DOHH2 (cell line): ENCODE measurements at regions not wholly inside any gene's neighbourhood (a gene's known extent, or its start where the extent isn't known, plus 50 kb on each side); places are given as distances from the start of the nearest gene placed in this dataset.

Source experiments
- H3F3A ChIP-seq: fragments of 200-600 bp; sonication (generic), shearing (Covaris generic); 2 replicates; pipeline ENCODE4 v1.6.0; 2016; ENCODE audit warnings: antibody characterized with exemption, mild to moderate bottlenecking; ENCODE audit not compliant: control insufficient read depth, insufficient read depth
- H3K27ac ChIP-seq: fragments of 200-600 bp; sonication (generic); 2 replicates; pipeline ENCODE4 v1.5.1; 2014; ENCODE audit warnings: low read depth, mild to moderate bottlenecking, low read length, moderate library complexity
- H3K27me3 ChIP-seq: fragments of 200-600 bp; sonication (generic); 2 replicates; pipeline ENCODE4 v1.6.1; 2014; ENCODE audit warnings: mild to moderate bottlenecking, low read length, mixed read lengths; ENCODE audit not compliant: control insufficient read depth
- H3K36me3 ChIP-seq: fragments of 200-600 bp; sonication (generic); 2 replicates; pipeline ENCODE4 v1.6.1; 2014; ENCODE audit warnings: mild to moderate bottlenecking, low read length, moderate library complexity, mixed read lengths; ENCODE audit not compliant: control insufficient read depth
- H3K4me1 ChIP-seq: fragments of 200-600 bp; sonication (generic); 2 replicates; pipeline ENCODE4 v1.6.1; 2014; ENCODE audit warnings: mild to moderate bottlenecking, low read length, mixed read lengths; ENCODE audit not compliant: control insufficient read depth
- H3K4me2 ChIP-seq: fragments of 200-600 bp; sonication (generic); 2 replicates; pipeline ENCODE4 v1.6.0; 2014; ENCODE audit warnings: mild to moderate bottlenecking, low read length, moderate library complexity
- H3K4me3 ChIP-seq: fragments of 200-600 bp; sonication (generic); 2 replicates; pipeline ENCODE4 v1.5.1; 2014; ENCODE audit warnings: mild to moderate bottlenecking, low read length, mixed read lengths
- H3K79me2 ChIP-seq: fragments of 200-600 bp; sonication (generic); 2 replicates; pipeline ENCODE4 v1.6.1; 2014; ENCODE audit warnings: mild to moderate bottlenecking, low read length, mixed read lengths; ENCODE audit not compliant: control insufficient read depth
- H3K9me2 ChIP-seq: fragments of 200-600 bp; sonication (generic); replicated peaks from 2 replicates; pipeline ENCODE4 v1.6.1; 2014; ENCODE audit warnings: mild to moderate bottlenecking, low read length, mixed read lengths; ENCODE audit not compliant: control insufficient read depth
- H3K9me3 ChIP-seq: fragments of 200-600 bp; sonication (generic); 2 replicates; pipeline ENCODE4 v1.6.1; 2014; ENCODE audit warnings: antibody characterized with exemption, low read length, mixed read lengths; ENCODE audit not compliant: control insufficient read depth, insufficient read depth
- H4K20me1 ChIP-seq: fragments of 200-600 bp; sonication (generic); 2 replicates; pipeline ENCODE4 v1.6.0; 2014; ENCODE audit warnings: low read depth, mild to moderate bottlenecking, antibody characterized with exemption, low read length, moderate library complexity; ENCODE audit not compliant: control insufficient read depth, insufficient read depth
- CTCF ChIP-seq: fragments of 200-600 bp; sonication (generic); IDR thresholded peaks from one replicate; pipeline ENCODE4 v1.5.1; 2014; ENCODE audit warnings: antibody characterized with exemption, mild to moderate bottlenecking, low read depth, low read length; ENCODE audit not compliant: poor library complexity, severe bottlenecking
- EZH2phosphoT487 ChIP-seq: fragments of 200-600 bp; sonication (generic); IDR thresholded peaks from 2 replicates; pipeline ENCODE4 v1.6.1; 2017; ENCODE audit warnings: borderline replicate concordance, mild to moderate bottlenecking, antibody characterized with exemption, low read length, moderate library complexity, mixed read lengths

GRCh38 chr4:3826247-3827172, 60.3 kb downstream of the ADRA2C start:
- H4K20me1 ChIP-seq, result no peaks in the 10 kb centered on the region
- no peaks in the 10 kb centered on the region for H3K4me1 ChIP-seq
- H3K9me2 ChIP-seq, result no peaks in the 10 kb centered on the region
- no peak overlapping the region for H3K4me3 ChIP-seq
- H3K9me3 ChIP-seq, result no peaks in the 10 kb centered on the region
- no peaks in the 10 kb centered on the region for H3K79me2 ChIP-seq
- H3K4me2 ChIP-seq, result no peak overlapping the region
- H3K27ac ChIP-seq, result no peak overlapping the region
- no peaks in the 10 kb centered on the region for H3K36me3 ChIP-seq
- TF ChIP-seq CTCF (no peak), EZH2phosphoT487 (no peak)
- H3K27me3 ChIP-seq, result no peaks in the 10 kb centered on the region
- no peaks in the 10 kb centered on the region for H3F3A ChIP-seq

GRCh38 chr4:3827616-3828492, 61.7 kb downstream of the ADRA2C start:
- Histone ChIP-seq H3K27me3 (no peaks in the 10 kb centered on the region), H3K36me3 (no peaks in the 10 kb centered on the region), H4K20me1 (no peaks in the 10 kb centered on the region), H3K4me3 (no peak overlapping the region), H3F3A (no peaks in the 10 kb centered on the region), H3K4me2 (no peak overlapping the region), H3K9me2 (no peaks in the 10 kb centered on the region), H3K79me2 (no peaks in the 10 kb centered on the region), H3K4me1 (no peaks in the 10 kb centered on the region), H3K9me3 (no peaks in the 10 kb centered on the region), H3K27ac (no peak overlapping the region)
- TF ChIP-seq EZH2phosphoT487 (no peak), CTCF (no peak)

- H3K9me2 ChIP-seq, result no peaks in the 10 kb centered on the region
- no peaks in the 10 kb centered on the region for H3K27me3 ChIP-seq
- no peaks in the 10 kb centered on the region for H3K9me3 ChIP-seq
- H3K4me2 ChIP-seq, result no peak overlapping the region
- no peak for TF ChIP-seq CTCF
- TF ChIP-seq EZH2phosphoT487, result no peak
- no peaks in the 10 kb centered on the region for H3K4me1 ChIP-seq
- no peaks in the 10 kb centered on the region for H4K20me1 ChIP-seq
- H3K36me3 ChIP-seq, result no peaks in the 10 kb centered on the region
- H3K4me3 ChIP-seq, result no peak overlapping the region
- H3F3A ChIP-seq, result no peaks in the 10 kb centered on the region
- no peak overlapping the region for H3K27ac ChIP-seq
- no peaks in the 10 kb centered on the region for H3K79me2 ChIP-seq
These were observed 62.4 kb downstream of the ADRA2C start for GRCh38 chr4:3828546-3828945.
